ENCODE measurements at regions not wholly inside any gene's neighbourhood (a gene's known extent, or its start where the extent isn't known, plus 50 kb on each side); places are given as distances from the start of the nearest gene placed in this dataset.

- no peak for TF ChIP-seq EZH2phosphoT487 (IDR thresholded peaks at IDR 0.05; ENCODE audit: low read depth, severe bottlenecking, unreplicated experiment)
- no peak for TF ChIP-seq CTCF (IDR thresholded peaks at IDR 0.05; ENCODE audit: poor library complexity)
Observed at GRCh38 chr11:70761094-70761907, 363.0 kb downstream of the CTTN start.
